ENCODE measurements at regions not wholly inside any gene's neighbourhood (a gene's known extent, or its start where the extent isn't known, plus 50 kb on each side); places are given as distances from the start of the nearest gene placed in this dataset.

GRCh38 chr11:45341372-45341771 lies 55.2 kb upstream of the SYT13 start:
- no peak for DNase-seq

DNA sequence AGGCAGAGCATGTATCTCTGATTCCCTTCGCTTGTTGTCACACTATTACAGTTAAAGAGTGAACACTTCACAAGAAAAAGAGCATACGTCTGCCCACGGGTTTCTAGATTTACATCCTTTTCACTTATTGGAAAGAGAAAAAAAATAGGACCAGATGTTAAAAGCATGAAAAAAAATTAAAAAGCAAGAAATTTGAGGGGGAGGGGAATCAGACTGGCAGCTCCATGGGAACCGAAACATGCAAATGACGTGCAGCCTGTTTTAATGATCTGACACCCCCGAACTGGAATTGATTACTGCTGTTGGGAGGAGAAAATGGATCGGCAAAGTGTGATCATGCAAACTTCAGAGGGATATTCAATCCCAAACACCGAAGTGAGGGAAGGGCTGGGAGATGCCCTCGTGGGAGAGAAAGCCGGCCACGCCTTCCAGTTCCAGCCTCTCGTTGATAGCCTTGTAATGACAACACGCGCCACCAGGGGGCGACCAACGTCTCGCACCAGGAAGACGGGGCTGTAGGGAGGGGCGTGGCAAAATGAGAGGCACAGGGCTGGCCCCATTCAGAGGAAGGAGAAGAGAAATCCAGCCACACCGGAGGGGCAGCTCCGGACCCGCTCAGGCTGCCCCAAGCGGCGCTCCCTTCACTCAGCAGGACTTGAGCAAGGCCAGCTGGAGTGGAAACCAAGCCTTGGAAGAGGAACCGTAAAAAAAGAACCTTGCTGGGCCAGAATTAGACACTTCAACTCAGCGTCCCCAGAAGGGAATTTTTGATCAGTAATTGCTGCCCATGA lies 53.8 kb upstream of the SYT13 start:
- peak; percentile 94 for DNase-seq

DNA sequence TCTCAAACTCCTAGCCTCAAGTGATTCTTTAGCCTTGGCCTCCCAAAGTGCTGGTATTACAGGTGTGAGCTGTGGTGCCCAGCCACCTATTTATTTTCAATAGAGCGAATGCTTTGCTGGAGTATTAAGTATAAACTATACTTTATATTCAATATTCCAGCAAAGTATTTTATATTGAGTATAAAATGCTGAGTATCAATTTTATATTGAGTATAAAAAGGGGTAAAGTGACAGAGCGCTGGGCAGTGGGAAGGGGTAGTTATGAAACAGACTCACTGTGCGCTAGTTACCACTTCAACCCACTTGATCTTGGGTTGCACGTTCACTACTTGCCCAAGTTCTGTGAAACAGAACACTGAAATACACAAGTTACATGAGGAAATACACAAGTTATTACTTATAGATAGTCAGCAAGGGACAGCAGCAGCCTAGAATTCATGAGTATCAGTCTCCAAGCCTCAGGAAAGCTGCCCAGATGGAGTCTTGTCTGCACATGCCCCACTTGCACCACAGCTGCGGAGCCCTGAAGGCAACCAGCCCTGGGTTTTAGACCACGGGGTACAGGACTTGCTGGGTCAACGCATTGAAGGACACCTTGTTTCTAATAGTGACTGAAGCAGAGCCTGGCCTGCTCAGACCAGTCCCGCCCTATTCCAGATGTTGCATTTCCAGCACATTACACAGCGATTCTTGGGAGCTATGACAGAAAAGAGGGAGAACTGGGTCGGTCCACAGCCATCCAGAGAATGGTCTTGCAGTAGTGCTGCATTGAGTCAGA lies 51.6 kb upstream of the SYT13 start:
- no peak for DNase-seq

- DNase-seq, result no peak
Measured at GRCh38 chr11:45336136-45336535, 50.0 kb upstream of the SYT13 start.

Measured in activated CD8-positive, alpha-beta memory T cell treated with anti-CD3 and anti-CD28 coated beads, Interleukin-2, amount 50 U/mL, for 4 hours (primary cell).